ENCODE measurements at regions not wholly inside any gene's neighbourhood (a gene's known extent, or its start where the extent isn't known, plus 50 kb on each side); places are given as distances from the start of the nearest gene placed in this dataset.

- H3K27ac Mint-ChIP-seq: no peak overlapping the region
- no peaks in the 10 kb centered on the region for H3K36me3 Mint-ChIP-seq
- no peaks in the 10 kb centered on the region for H3K4me1 Mint-ChIP-seq
- no peaks in the 10 kb centered on the region for H3K27me3 Mint-ChIP-seq
- H3K9me3 Mint-ChIP-seq: peaks cover 3% of the 10 kb centered on the region in 2 donors
- DNase-seq (no peak), ATAC-seq (replicated peaks) (no peak)
- H3K4me3 Mint-ChIP-seq: no peak overlapping the region
These were observed 204.8 kb upstream of the ADAMTS5 start for GRCh38 chr21:27171707-27172106.

GRCh38 chr21:27168084-27168483 lies 201.2 kb upstream of the ADAMTS5 start:
- Mint-ChIP-seq H3K27ac (no peak overlapping the region), H3K36me3 (no peaks in the 10 kb centered on the region), H3K4me1 (no peaks in the 10 kb centered on the region), H3K4me3 (no peak overlapping the region), H3K9me3 (peaks cover 0 to 1% of the 10 kb centered on the region in 2 donors), H3K27me3 (no peaks in the 10 kb centered on the region)
- ATAC-seq (replicated peaks): no peak
- DNase-seq: no peak

DNA sequence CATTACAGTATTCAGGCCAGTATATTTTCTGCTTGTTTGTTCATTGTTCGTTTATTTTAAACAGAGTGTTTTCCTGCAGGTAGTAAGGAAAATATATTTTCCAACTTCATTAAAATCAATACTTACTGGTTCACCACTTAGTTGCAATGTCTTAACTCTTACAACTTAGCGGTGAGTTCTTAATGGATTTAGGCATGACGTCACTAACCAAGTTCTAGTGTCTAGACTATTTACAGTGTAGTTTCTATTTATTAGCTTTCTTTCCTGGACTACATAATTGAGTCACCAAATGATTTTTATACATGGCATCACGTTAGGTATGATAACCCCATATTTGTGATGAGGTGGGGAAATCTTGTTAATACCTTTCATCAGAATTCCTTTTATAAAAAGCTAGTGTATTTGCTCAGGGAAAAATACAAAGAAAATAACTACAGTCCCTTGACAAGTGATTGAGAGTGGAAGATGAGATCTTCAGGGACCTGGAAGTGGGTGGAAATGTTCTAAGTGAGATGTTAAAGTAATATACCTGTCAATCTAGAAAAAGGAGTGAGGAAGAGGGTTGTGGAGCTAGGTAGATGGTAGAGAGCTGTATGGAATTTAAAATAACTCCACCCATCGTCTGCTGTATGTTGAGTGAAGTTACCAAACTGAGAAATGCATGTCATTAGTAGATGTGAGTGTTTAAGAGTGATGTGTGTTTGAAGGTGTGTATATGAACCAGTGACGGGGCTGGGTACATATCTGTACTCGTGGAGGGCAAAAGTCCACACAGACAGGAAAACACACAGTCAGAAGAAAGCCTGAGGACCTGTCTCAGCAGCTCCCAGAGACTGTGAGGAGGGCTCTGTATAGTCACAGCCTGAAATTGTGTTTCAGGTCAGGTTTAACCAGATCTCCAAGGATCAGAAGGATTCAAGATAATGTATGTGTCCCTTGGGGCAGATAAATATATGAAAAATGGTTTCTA lies 197.6 kb upstream of the ADAMTS5 start:
- Mint-ChIP-seq H3K9me3 (peaks cover 0 to 1% of the 10 kb centered on the region in 2 donors), H3K27me3 (no peaks in the 10 kb centered on the region), H3K4me3 (no peak overlapping the region), H3K36me3 (no peaks in the 10 kb centered on the region), H3K27ac (no peak overlapping the region), H3K4me1 (no peaks in the 10 kb centered on the region)
- DNase-seq (no peak), ATAC-seq (replicated peaks) (no peak)

DNA sequence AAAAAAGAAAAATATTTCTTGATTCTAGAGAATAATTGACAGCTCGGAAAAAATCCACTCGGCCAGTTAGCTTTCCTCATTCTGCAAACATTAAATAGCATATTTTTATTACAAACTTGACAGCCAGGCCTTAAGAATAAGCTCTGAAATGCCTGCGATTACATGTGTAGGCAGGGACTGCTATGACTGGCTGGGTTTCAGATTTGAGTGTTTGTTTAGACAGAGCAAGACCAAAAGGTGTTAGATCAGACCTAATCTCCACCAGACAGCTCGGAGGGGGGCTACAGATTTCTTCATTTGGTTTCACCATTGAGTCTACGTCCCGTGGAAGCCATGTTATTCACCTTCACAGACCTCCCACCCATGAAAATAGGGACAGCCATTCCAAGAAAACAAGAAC lies 192.1 kb upstream of the ADAMTS5 start:
- DNase-seq: no peak
- no peaks in the 10 kb centered on the region for H3K36me3 Mint-ChIP-seq

GRCh38 chr21:27157097-27157496 lies 190.2 kb upstream of the ADAMTS5 start:
- H3K27ac Mint-ChIP-seq: no peak overlapping the region
- H3K9me3 Mint-ChIP-seq: no peaks in the 10 kb centered on the region
- H3K4me1 Mint-ChIP-seq: no peaks in the 10 kb centered on the region
- ATAC-seq (replicated peaks): no peak
- H3K4me3 Mint-ChIP-seq: no peak overlapping the region
- no peaks in the 10 kb centered on the region for H3K36me3 Mint-ChIP-seq
- H3K27me3 Mint-ChIP-seq: no peaks in the 10 kb centered on the region
- DNase-seq: no peak

More for the DNA sequence above, 192.1 kb upstream of the ADAMTS5 start:
- no peak for ATAC-seq (replicated peaks)
- Mint-ChIP-seq H3K27ac (no peak overlapping the region), H3K27me3 (no peaks in the 10 kb centered on the region), H3K4me3 (no peak overlapping the region), H3K9me3 (peaks cover 0 to 1% of the 10 kb centered on the region in 2 donors), H3K4me1 (no peaks in the 10 kb centered on the region)

DNA sequence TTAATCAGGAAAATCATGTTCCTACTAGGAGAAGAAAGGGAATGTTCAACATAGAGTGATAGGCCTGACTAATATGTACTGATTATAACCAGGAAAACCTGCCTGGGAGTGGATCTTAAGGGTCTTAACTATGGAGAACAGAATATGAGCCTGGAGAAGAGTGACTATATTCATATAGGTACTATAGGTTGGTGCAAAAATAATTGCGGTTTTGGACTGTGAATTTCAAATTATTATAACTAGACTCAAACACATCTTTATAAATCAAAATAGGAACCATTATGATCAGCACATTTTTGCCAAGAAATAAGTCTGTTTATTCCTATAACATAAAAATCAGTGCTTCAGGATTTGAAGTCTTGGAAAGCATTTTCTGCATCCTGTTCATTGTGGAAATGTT lies 189.8 kb upstream of the ADAMTS5 start:
- Mint-ChIP-seq H3K27ac (no peak overlapping the region), H3K4me1 (no peaks in the 10 kb centered on the region), H3K36me3 (no peaks in the 10 kb centered on the region), H3K4me3 (no peak overlapping the region), H3K9me3 (peaks cover 0 to under 1% of the 10 kb centered on the region in 2 donors), H3K27me3 (no peaks in the 10 kb centered on the region)
- ATAC-seq (replicated peaks) (no peak), DNase-seq (no peak)

GRCh38 chr21:27155130-27155500 lies 188.2 kb upstream of the ADAMTS5 start:
- Mint-ChIP-seq H3K4me3 (no peak overlapping the region), H3K27ac (no peak overlapping the region), H3K27me3 (no peaks in the 10 kb centered on the region), H3K36me3 (no peaks in the 10 kb centered on the region), H3K9me3 (peaks cover 1 to 3% of the 10 kb centered on the region in 2 donors), H3K4me1 (no peaks in the 10 kb centered on the region)
- DNase-seq (no peak), ATAC-seq (replicated peaks) (no peak)

- Mint-ChIP-seq H3K36me3 (no peaks in the 10 kb centered on the region), H3K4me1 (no peaks in the 10 kb centered on the region), H3K9me3 (peaks cover 3 to 5% of the 10 kb centered on the region in 2 donors), H3K27ac (no peak overlapping the region), H3K4me3 (no peak overlapping the region), H3K27me3 (no peaks in the 10 kb centered on the region)
- DNase-seq: no peak
- no peak for ATAC-seq (replicated peaks)
These were observed 187.7 kb upstream of the ADAMTS5 start for GRCh38 chr21:27154451-27155129.

GRCh38 chr21:27152996-27153395 lies 186.1 kb upstream of the ADAMTS5 start:
- Mint-ChIP-seq H3K36me3 (no peaks in the 10 kb centered on the region), H3K9me3 (peaks cover 5 to 7% of the 10 kb centered on the region in 2 donors), H3K4me3 (no peak overlapping the region), H3K4me1 (no peaks in the 10 kb centered on the region), H3K27me3 (no peaks in the 10 kb centered on the region), H3K27ac (no peak overlapping the region)
- ATAC-seq (replicated peaks) (no peak), DNase-seq (no peak)

DNA sequence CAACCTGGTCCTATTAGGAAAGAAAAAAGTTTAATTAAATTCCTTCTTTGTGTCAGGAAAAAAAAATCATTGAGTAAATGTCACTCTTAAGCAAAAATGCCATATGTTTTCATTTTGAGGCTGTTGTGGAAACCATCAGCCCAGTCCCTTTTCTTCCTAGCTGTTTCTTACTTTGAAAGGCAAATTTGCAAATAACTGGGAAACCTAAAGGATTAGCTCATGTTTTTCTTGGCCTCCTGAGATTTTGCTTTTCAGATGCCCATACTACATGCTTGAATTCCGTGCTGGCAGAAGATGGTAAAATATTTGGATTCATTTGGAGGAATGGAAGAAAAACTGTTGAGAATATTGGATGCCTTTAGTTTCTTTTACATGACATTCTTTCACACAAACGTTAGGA lies 182.1 kb upstream of the ADAMTS5 start:
- no peak for ATAC-seq (replicated peaks)
- no peaks in the 10 kb centered on the region for H3K4me1 Mint-ChIP-seq
- peaks cover 7 to 9% of the 10 kb centered on the region in 2 donors for H3K9me3 Mint-ChIP-seq
- H3K27me3 Mint-ChIP-seq: no peaks in the 10 kb centered on the region
- no peak overlapping the region for H3K4me3 Mint-ChIP-seq
- DNase-seq: no peak
- H3K36me3 Mint-ChIP-seq: no peaks in the 10 kb centered on the region
- no peak overlapping the region for H3K27ac Mint-ChIP-seq

GRCh38 chr21:27146268-27146667 lies 179.4 kb upstream of the ADAMTS5 start:
- H3K36me3 Mint-ChIP-seq: no peaks in the 10 kb centered on the region
- DNase-seq (no peak), ATAC-seq (replicated peaks) (no peak)
- H3K27me3 Mint-ChIP-seq: no peaks in the 10 kb centered on the region
- peaks cover 4 to 9% of the 10 kb centered on the region in 2 donors for H3K9me3 Mint-ChIP-seq
- no peaks in the 10 kb centered on the region for H3K4me1 Mint-ChIP-seq
- no peak overlapping the region for H3K27ac Mint-ChIP-seq
- H3K4me3 Mint-ChIP-seq: no peak overlapping the region

DNA sequence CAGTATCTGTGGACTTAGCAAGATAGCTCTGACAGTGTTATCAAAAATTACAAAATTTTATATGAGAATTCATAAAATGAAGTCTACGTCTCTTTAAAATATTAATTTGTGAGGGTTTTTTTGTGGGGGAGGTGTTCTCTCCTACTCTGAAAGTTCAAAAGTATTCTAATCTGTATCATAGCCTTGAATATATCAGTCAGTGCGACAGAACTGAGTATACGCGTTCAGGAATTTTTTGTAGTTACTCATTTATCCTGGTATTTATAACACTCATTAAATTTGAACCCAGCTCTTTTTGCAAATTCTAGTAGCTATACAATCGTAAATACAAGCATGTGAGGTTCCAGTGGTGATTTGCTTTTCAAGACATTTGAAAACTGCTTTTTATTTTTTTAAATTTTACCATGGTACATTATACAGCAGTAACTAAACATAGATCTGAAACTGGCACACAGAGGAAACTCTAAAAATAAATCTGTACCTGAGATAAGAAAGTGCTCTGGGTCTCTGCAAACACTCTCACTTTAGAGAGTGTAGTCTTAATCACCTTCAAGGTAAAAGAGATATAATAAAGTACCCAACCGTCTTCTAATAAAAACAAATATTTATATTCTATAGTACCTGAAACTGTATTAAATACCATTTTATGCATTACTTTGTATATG lies 178.4 kb upstream of the ADAMTS5 start:
- Mint-ChIP-seq H3K27ac (no peak overlapping the region), H3K4me3 (no peak overlapping the region), H3K27me3 (no peaks in the 10 kb centered on the region), H3K9me3 (peaks cover 4 to 9% of the 10 kb centered on the region in 2 donors), H3K36me3 (no peaks in the 10 kb centered on the region), H3K4me1 (no peaks in the 10 kb centered on the region)
- no peak for ATAC-seq (replicated peaks)
- no peak for DNase-seq

DNA sequence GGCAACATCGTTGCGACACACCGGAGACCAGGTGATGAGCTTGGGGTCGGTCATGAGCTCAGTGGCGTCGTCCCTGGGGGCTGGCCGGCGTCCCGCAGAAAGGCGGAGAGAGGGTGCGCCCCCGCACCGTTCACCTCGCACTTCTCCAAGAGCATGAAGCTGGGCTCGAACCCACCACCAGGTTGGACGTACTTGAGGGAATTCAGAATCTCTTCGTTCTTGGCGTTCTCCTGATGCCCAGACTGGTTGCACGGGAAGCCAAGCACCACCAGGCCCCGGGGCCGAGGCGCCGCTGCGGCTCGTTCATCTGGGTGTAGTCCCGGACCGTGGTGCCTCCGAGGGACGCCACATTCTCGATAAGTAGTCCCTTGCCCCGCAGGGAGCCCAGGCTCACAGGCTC lies 176.6 kb upstream of the ADAMTS5 start:
- Mint-ChIP-seq H3K9me3 (peaks cover 4% of the 10 kb centered on the region in 2 donors), H3K27me3 (no peaks in the 10 kb centered on the region), H3K4me3 (no peak overlapping the region), H3K4me1 (no peaks in the 10 kb centered on the region), H3K27ac (no peak overlapping the region), H3K36me3 (no peaks in the 10 kb centered on the region)
- no peak for DNase-seq
- ATAC-seq (replicated peaks): no peak

GRCh38 chr21:27139526-27139925 lies 172.6 kb upstream of the ADAMTS5 start:
- Mint-ChIP-seq H3K27me3 (no peaks in the 10 kb centered on the region), H3K36me3 (no peaks in the 10 kb centered on the region), H3K4me1 (no peaks in the 10 kb centered on the region), H3K4me3 (no peak overlapping the region), H3K9me3 (no peaks in the 10 kb centered on the region), H3K27ac (no peak overlapping the region)
- ATAC-seq (replicated peaks): no peak
- DNase-seq: no peak

Measured in stimulated activated naive B cell treated with anti-CD40 and anti-IgM and Interleukin-4, amounts not matched to agents 10 μg/mL and 1 μg/mL and 100 μg/mL, for 72 hours (primary cell).